GM23338 (cell line): ENCODE measurements at regions not wholly inside any gene's neighbourhood (a gene's known extent, or its start where the extent isn't known, plus 50 kb on each side); places are given as distances from the start of the nearest gene placed in this dataset.
A peak's percentile ranks its signal among the peaks of the same experiment; 100 is the strongest.

Source experiments
- ATAC-seq: fragments of 200-7000 bp; cut with Tn5 transposase; 3 replicates; pipeline ENCODE4 v1.9.1; 2020
- DNase-seq: peaks from one replicate; pipeline ENCODE4 v3.0.0-alpha.2; 2015; ENCODE audit warnings: low spot score
- H2AFZ ChIP-seq: fragments of 200-600 bp; sonication (generic); 2 replicates; pipeline ENCODE4 v1.8.0; 2016; ENCODE audit warnings: antibody characterized with exemption, mild to moderate bottlenecking, moderate library complexity
- H3F3A ChIP-seq: fragments of 200-600 bp; sonication (generic); replicated peaks from 2 replicates; pipeline ENCODE4 v1.8.0; 2017; ENCODE audit warnings: antibody characterized with exemption, mixed run types, low read depth
- H3K27ac ChIP-seq: fragments of 200-600 bp; sonication (generic); 2 replicates; pipeline ENCODE4 v1.6.1; 2016; ENCODE audit warnings: low read depth
- H3K27me3 ChIP-seq: fragments of 200-600 bp; sonication (generic); 2 replicates; pipeline ENCODE4 v1.8.0; 2016; ENCODE audit warnings: mild to moderate bottlenecking, mixed run types, moderate library complexity; ENCODE audit not compliant: insufficient read depth
- H3K36me3 ChIP-seq: fragments of 200-600 bp; sonication (generic); 2 replicates; pipeline ENCODE4 v1.8.0; 2016; ENCODE audit warnings: mild to moderate bottlenecking; ENCODE audit not compliant: insufficient read depth
- H3K4me1 ChIP-seq: fragments of 200-600 bp; sonication (generic); 2 replicates; pipeline ENCODE4 v1.8.0; 2016; ENCODE audit warnings: mild to moderate bottlenecking, moderate library complexity; ENCODE audit not compliant: insufficient read depth
- H3K4me2 ChIP-seq: fragments of 200-600 bp; sonication (generic); 2 replicates; pipeline ENCODE4 v1.7.1; 2017; ENCODE audit warnings: mixed run types
- H3K4me3 ChIP-seq: fragments of 200-600 bp; sonication (generic); 2 replicates; pipeline ENCODE4 v1.6.1; 2016; ENCODE audit warnings: mixed run types
- H3K79me2 ChIP-seq: fragments of 200-600 bp; sonication (generic); replicated peaks from 2 replicates; pipeline ENCODE4 v1.8.0; 2017; ENCODE audit warnings: mild to moderate bottlenecking; ENCODE audit not compliant: insufficient read depth
- H3K9me2 ChIP-seq: fragments of 200-600 bp; sonication (generic); 2 replicates; pipeline ENCODE4 v1.8.0; 2017; ENCODE audit not compliant: insufficient read depth
- H4K20me1 ChIP-seq: fragments of 200-600 bp; sonication (generic); replicated peaks from 2 replicates; pipeline ENCODE4 v1.8.0; 2017; ENCODE audit warnings: mild to moderate bottlenecking; ENCODE audit not compliant: insufficient read depth
- H3K27ac Mint-ChIP-seq: 2 replicates; pipeline ENCODE4 v1.8.0; 2020; ENCODE audit warnings: inconsistent platforms, mild to moderate bottlenecking, moderate library complexity, mixed read lengths
- H3K27me3 Mint-ChIP-seq: 3 replicates; pipeline ENCODE4 v1.8.0; 2022; ENCODE audit warnings: low read depth, mild to moderate bottlenecking, moderate library complexity, mixed read lengths, inconsistent platforms; ENCODE audit not compliant: insufficient read depth, poor library complexity
- H3K36me3 Mint-ChIP-seq: 3 replicates; pipeline ENCODE4 v1.8.0; 2021; ENCODE audit warnings: low read depth, mild to moderate bottlenecking, inconsistent platforms, moderate library complexity, mixed read lengths
- H3K4me1 Mint-ChIP-seq: 3 replicates; pipeline ENCODE4 v1.8.0; 2020; ENCODE audit warnings: mild to moderate bottlenecking, inconsistent platforms, mixed read lengths
- H3K4me3 Mint-ChIP-seq: 3 replicates; pipeline ENCODE4 v1.8.0; 2021; ENCODE audit warnings: moderate library complexity, mild to moderate bottlenecking, inconsistent platforms, mixed read lengths
- H3K9me3 Mint-ChIP-seq: 3 replicates; pipeline ENCODE4 v1.8.0; 2020; ENCODE audit warnings: moderate library complexity, mild to moderate bottlenecking, inconsistent platforms, mixed read lengths
- JUNB ChIP-seq: IDR thresholded peaks from one replicate; pipeline ENCODE4 v1.6.1; 2016; ENCODE audit warnings: antibody characterized with exemption; ENCODE audit not compliant: unreplicated experiment
- NANOG ChIP-seq: IDR thresholded peaks from 2 replicates; pipeline ENCODE4 v1.6.1; 2016; ENCODE audit warnings: antibody characterized with exemption, borderline replicate concordance
- POLR2AphosphoS5 ChIP-seq: IDR thresholded peaks from 2 replicates; pipeline ENCODE4 v1.6.1; 2016; ENCODE audit warnings: antibody characterized with exemption, low read depth
- STAT1 ChIP-seq: IDR thresholded peaks from one replicate; pipeline ENCODE4 v1.6.1; 2016; ENCODE audit warnings: antibody characterized with exemption; ENCODE audit not compliant: unreplicated experiment
- TF ChIP-seq, protein P1 (sequence below): IDR thresholded peaks from 2 replicates; pipeline ENCODE4 v1.6.1; 2016; ENCODE audit warnings: antibody characterized with exemption
- TF ChIP-seq, protein P2 (sequence below): IDR thresholded peaks from one replicate; pipeline ENCODE4 v1.6.1; 2018; ENCODE audit warnings: antibody characterized with exemption; ENCODE audit not compliant: unreplicated experiment
- TF ChIP-seq, protein P3 (sequence below), 2 experiments: fragments of 200-600 bp in 1 of 2; sonication (generic) in 1 of 2; conservative IDR thresholded peaks; 2 replicates each; pipeline versions ENCODE4 v1.5.1 to v1.6.1; 2016 to 2017; ENCODE audit warnings: antibody characterized with exemption in 2 of 2, low read depth in 2 of 2, mild to moderate bottlenecking in 2 of 2, moderate library complexity in 1 of 2
- TF ChIP-seq, protein P4 (sequence below): fragments of 250-450 bp; sonication (Bioruptor Pico); IDR thresholded peaks from 2 replicates; pipeline ENCODE4 v1.5.0; 2020; ENCODE audit warnings: mild to moderate bottlenecking, moderate library complexity

DNA sequence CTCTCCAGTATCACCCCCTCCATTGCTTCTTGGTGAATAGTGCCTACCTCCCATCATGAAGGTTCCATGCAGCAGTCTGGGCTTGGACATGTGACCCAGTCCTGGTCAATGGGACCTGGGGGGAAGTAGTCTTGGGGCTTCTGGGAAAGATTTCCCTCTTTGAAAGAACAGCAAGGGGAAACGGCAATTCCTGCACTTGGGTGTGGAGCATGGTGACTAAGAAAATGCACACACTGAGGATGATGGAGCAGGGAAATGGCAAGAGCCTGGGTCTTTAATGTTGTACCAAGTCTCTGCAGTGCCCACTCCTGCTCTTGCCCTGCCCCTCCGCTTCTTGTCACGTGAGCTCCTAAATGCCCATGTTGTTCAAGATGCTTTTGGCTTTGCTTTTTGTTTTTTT, 131.4 kb upstream of the SIX2 start:
- Mint-ChIP-seq H3K36me3 (no peaks in the 10 kb centered on the region), H3K27ac (no peak overlapping the region), H3K27me3 (no peaks in the 10 kb centered on the region), H3K9me3 (no peaks in the 10 kb centered on the region; the same call in 2 of the 3 replicates), H3K4me1 (peaks cover 14% of the 10 kb centered on the region), H3K4me3 (no peak overlapping the region)
- Histone ChIP-seq H3K36me3 (no peaks in the 10 kb centered on the region), H3K27me3 (no peaks in the 10 kb centered on the region), H3K9me2 (0 out of 2 replicates have a peak, but pooled peaks cover 7% of the 10 kb centered on the region), H3K4me3 (no peak overlapping the region), H3K4me2 (no peak overlapping the region), H3K79me2 (no peaks in the 10 kb centered on the region), H3F3A (no peaks in the 10 kb centered on the region), H2AFZ (no peak overlapping the region), H4K20me1 (no peaks in the 10 kb centered on the region), H3K27ac (no peak overlapping the region), H3K4me1 (no peaks in the 10 kb centered on the region)
- TF ChIP-seq, protein P1, sequence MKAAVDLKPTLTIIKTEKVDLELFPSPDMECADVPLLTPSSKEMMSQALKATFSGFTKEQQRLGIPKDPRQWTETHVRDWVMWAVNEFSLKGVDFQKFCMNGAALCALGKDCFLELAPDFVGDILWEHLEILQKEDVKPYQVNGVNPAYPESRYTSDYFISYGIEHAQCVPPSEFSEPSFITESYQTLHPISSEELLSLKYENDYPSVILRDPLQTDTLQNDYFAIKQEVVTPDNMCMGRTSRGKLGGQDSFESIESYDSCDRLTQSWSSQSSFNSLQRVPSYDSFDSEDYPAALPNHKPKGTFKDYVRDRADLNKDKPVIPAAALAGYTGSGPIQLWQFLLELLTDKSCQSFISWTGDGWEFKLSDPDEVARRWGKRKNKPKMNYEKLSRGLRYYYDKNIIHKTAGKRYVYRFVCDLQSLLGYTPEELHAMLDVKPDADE, result no peak
- TF ChIP-seq, protein P2, sequence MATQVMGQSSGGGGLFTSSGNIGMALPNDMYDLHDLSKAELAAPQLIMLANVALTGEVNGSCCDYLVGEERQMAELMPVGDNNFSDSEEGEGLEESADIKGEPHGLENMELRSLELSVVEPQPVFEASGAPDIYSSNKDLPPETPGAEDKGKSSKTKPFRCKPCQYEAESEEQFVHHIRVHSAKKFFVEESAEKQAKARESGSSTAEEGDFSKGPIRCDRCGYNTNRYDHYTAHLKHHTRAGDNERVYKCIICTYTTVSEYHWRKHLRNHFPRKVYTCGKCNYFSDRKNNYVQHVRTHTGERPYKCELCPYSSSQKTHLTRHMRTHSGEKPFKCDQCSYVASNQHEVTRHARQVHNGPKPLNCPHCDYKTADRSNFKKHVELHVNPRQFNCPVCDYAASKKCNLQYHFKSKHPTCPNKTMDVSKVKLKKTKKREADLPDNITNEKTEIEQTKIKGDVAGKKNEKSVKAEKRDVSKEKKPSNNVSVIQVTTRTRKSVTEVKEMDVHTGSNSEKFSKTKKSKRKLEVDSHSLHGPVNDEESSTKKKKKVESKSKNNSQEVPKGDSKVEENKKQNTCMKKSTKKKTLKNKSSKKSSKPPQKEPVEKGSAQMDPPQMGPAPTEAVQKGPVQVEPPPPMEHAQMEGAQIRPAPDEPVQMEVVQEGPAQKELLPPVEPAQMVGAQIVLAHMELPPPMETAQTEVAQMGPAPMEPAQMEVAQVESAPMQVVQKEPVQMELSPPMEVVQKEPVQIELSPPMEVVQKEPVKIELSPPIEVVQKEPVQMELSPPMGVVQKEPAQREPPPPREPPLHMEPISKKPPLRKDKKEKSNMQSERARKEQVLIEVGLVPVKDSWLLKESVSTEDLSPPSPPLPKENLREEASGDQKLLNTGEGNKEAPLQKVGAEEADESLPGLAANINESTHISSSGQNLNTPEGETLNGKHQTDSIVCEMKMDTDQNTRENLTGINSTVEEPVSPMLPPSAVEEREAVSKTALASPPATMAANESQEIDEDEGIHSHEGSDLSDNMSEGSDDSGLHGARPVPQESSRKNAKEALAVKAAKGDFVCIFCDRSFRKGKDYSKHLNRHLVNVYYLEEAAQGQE, result no peak
- TF ChIP-seq STAT1, result no peak
- ATAC-seq (no peak), DNase-seq (no peak)

DNA sequence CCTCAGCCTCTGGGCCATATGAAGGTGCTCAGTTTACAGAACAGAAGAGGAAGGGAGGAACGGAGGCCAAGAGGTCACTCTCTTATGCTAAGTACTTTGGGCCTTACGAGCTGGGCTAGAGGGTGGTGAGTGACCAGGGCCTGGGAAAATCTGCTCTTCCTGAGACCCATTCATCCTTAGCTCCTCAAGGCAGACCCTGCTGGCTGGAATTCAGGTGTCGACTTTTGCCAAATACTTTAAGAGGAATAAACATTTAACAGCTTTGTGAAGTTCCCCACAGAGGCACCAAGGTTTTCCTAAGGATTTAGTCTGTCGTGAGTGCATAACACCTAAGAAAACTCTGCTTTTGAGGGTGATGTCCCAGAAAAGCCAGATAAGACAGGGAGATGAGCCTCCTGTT, 129.7 kb upstream of the SIX2 start:
- peaks cover 6% of the 10 kb centered on the region; the same call in 1 of the 2 replicates for H3K4me1 ChIP-seq
- 0 out of 3 replicates have a peak, but pooled peaks have one; percentile 28 for ATAC-seq
- TF ChIP-seq, protein P3, sequence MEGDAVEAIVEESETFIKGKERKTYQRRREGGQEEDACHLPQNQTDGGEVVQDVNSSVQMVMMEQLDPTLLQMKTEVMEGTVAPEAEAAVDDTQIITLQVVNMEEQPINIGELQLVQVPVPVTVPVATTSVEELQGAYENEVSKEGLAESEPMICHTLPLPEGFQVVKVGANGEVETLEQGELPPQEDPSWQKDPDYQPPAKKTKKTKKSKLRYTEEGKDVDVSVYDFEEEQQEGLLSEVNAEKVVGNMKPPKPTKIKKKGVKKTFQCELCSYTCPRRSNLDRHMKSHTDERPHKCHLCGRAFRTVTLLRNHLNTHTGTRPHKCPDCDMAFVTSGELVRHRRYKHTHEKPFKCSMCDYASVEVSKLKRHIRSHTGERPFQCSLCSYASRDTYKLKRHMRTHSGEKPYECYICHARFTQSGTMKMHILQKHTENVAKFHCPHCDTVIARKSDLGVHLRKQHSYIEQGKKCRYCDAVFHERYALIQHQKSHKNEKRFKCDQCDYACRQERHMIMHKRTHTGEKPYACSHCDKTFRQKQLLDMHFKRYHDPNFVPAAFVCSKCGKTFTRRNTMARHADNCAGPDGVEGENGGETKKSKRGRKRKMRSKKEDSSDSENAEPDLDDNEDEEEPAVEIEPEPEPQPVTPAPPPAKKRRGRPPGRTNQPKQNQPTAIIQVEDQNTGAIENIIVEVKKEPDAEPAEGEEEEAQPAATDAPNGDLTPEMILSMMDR (conservative IDR thresholded peaks at IDR 0.05; ENCODE audit: low read depth in 2 of 2), result no peak
- TF ChIP-seq POLR2AphosphoS5 (no peak), NANOG (no peak), JUNB (no peak)
- TF ChIP-seq, protein P4, sequence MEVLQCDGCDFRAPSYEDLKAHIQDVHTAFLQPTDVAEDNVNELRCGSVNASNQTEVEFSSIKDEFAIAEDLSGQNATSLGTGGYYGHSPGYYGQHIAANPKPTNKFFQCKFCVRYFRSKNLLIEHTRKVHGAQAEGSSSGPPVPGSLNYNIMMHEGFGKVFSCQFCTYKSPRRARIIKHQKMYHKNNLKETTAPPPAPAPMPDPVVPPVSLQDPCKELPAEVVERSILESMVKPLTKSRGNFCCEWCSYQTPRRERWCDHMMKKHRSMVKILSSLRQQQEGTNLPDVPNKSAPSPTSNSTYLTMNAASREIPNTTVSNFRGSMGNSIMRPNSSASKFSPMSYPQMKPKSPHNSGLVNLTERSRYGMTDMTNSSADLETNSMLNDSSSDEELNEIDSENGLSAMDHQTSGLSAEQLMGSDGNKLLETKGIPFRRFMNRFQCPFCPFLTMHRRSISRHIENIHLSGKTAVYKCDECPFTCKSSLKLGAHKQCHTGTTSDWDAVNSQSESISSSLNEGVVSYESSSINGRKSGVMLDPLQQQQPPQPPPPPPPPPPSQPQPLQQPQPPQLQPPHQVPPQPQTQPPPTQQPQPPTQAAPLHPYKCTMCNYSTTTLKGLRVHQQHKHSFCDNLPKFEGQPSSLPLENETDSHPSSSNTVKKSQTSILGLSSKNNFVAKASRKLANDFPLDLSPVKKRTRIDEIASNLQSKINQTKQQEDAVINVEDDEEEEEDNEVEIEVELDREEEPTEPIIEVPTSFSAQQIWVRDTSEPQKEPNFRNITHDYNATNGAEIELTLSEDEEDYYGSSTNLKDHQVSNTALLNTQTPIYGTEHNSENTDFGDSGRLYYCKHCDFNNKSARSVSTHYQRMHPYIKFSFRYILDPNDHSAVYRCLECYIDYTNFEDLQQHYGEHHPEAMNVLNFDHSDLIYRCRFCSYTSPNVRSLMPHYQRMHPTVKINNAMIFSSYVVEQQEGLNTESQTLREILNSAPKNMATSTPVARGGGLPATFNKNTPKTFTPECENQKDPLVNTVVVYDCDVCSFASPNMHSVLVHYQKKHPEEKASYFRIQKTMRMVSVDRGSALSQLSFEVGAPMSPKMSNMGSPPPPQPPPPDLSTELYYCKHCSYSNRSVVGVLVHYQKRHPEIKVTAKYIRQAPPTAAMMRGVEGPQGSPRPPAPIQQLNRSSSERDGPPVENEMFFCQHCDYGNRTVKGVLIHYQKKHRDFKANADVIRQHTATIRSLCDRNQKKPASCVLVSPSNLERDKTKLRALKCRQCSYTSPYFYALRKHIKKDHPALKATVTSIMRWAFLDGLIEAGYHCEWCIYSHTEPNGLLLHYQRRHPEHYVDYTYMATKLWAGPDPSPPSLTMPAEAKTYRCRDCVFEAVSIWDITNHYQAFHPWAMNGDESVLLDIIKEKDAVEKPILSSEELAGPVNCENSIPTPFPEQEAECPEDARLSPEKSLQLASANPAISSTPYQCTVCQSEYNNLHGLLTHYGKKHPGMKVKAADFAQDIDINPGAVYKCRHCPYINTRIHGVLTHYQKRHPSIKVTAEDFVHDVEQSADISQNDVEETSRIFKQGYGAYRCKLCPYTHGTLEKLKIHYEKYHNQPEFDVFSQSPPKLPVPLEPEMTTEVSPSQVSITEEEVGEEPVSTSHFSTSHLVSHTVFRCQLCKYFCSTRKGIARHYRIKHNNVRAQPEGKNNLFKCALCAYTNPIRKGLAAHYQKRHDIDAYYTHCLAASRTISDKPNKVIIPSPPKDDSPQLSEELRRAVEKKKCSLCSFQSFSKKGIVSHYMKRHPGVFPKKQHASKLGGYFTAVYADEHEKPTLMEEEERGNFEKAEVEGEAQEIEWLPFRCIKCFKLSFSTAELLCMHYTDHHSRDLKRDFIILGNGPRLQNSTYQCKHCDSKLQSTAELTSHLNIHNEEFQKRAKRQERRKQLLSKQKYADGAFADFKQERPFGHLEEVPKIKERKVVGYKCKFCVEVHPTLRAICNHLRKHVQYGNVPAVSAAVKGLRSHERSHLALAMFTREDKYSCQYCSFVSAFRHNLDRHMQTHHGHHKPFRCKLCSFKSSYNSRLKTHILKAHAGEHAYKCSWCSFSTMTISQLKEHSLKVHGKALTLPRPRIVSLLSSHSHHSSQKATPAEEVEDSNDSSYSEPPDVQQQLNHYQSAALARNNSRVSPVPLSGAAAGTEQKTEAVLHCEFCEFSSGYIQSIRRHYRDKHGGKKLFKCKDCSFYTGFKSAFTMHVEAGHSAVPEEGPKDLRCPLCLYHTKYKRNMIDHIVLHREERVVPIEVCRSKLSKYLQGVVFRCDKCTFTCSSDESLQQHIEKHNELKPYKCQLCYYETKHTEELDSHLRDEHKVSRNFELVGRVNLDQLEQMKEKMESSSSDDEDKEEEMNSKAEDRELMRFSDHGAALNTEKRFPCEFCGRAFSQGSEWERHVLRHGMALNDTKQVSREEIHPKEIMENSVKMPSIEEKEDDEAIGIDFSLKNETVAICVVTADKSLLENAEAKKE, result no peak

More for the DNA sequence above, 129.7 kb upstream of the SIX2 start:
- H3K79me2 ChIP-seq, result no peaks in the 10 kb centered on the region
- Mint-ChIP-seq H3K9me3 (no peaks in the 10 kb centered on the region; the same call in 2 of the 3 replicates), H3K27me3 (no peaks in the 10 kb centered on the region), H3K4me3 (no peak overlapping the region), H3K36me3 (no peaks in the 10 kb centered on the region), H3K4me1 (peaks cover 6% of the 10 kb centered on the region), H3K27ac (no peak overlapping the region)
- no peak overlapping the region for H2AFZ ChIP-seq
- H3K27ac ChIP-seq, result no peak overlapping the region
- no peaks in the 10 kb centered on the region for H3F3A ChIP-seq
- H3K36me3 ChIP-seq, result no peaks in the 10 kb centered on the region
- H3K4me3 ChIP-seq, result no peak overlapping the region
- H4K20me1 ChIP-seq, result no peaks in the 10 kb centered on the region
- DNase-seq, result peak; percentile 46
- peaks cover 13% of the 10 kb centered on the region; the same call in 1 of the 2 replicates for H3K9me2 ChIP-seq
- H3K4me2 ChIP-seq, result no peak overlapping the region
- H3K27me3 ChIP-seq, result no peaks in the 10 kb centered on the region
